ENCODE measurements at regions not wholly inside any gene's neighbourhood (a gene's known extent, or its start where the extent isn't known, plus 50 kb on each side); places are given as distances from the start of the nearest gene placed in this dataset.
A peak's percentile ranks its signal among the peaks of the same experiment; 100 is the strongest.

GRCh38 chr6:105499136-105499870, 96.4 kb upstream of the PREP start:
- DNase-seq (ENCODE audit: low spot score), result no peak

GRCh38 chr6:105497549-105497948, 94.7 kb upstream of the PREP start:
- DNase-seq (ENCODE audit: low spot score), result no peak

- no peak for DNase-seq (ENCODE audit: low spot score)
Observed at GRCh38 chr6:105495515-105495914, 92.6 kb upstream of the PREP start.

GRCh38 chr6:105494688-105495087, 91.8 kb upstream of the PREP start:
- no peak for DNase-seq (ENCODE audit: low spot score)

GRCh38 chr6:105493736-105494135, 90.9 kb upstream of the PREP start:
- DNase-seq (ENCODE audit: low spot score), result no peak

GRCh38 chr6:105492706-105493673, 90.1 kb upstream of the PREP start:
- no peak for DNase-seq (ENCODE audit: low spot score)

GRCh38 chr6:105489216-105489530, 86.3 kb upstream of the PREP start:
- DNase-seq (ENCODE audit: low spot score), result no peak

- no peak for DNase-seq (ENCODE audit: low spot score)
Observed at GRCh38 chr6:105488516-105489215, 85.8 kb upstream of the PREP start.

- DNase-seq (ENCODE audit: low spot score), result no peak
Observed at GRCh38 chr6:105487040-105487790, 84.3 kb upstream of the PREP start.

- DNase-seq (ENCODE audit: low spot score), result no peak
Observed at GRCh38 chr6:105485456-105485855, 82.6 kb upstream of the PREP start.

- DNase-seq (ENCODE audit: low spot score), result no peak
Observed at GRCh38 chr6:105484238-105485161, 81.6 kb upstream of the PREP start.

GRCh38 chr6:105483492-105483891, 80.6 kb upstream of the PREP start:
- no peak for DNase-seq (ENCODE audit: low spot score)

GRCh38 chr6:105482921-105483320, 80.0 kb upstream of the PREP start:
- no peak for DNase-seq (ENCODE audit: low spot score)

GRCh38 chr6:105482227-105482844, 79.5 kb upstream of the PREP start:
- DNase-seq (ENCODE audit: low spot score), result peak; percentile 14

- no peak for DNase-seq (ENCODE audit: low spot score)
Observed at GRCh38 chr6:105476978-105477377, 74.1 kb upstream of the PREP start.

- no peak for DNase-seq (ENCODE audit: low spot score)
Observed at GRCh38 chr6:105474234-105474633, 71.4 kb upstream of the PREP start.

GRCh38 chr6:105469946-105470345, 67.1 kb upstream of the PREP start:
- no peak for DNase-seq (ENCODE audit: low spot score)

- DNase-seq (ENCODE audit: low spot score), result no peak
Observed at GRCh38 chr6:105468850-105469249, 66.0 kb upstream of the PREP start.

- DNase-seq (ENCODE audit: low spot score), result no peak
Observed at GRCh38 chr6:105460860-105461259, 58.0 kb upstream of the PREP start.

GRCh38 chr6:105459864-105460263, 57.0 kb upstream of the PREP start:
- no peak for DNase-seq (ENCODE audit: low spot score)
